CD14-positive monocyte (primary cell): ENCODE measurements at regions not wholly inside any gene's neighbourhood (a gene's known extent, or its start where the extent isn't known, plus 50 kb on each side); places are given as distances from the start of the nearest gene placed in this dataset.

Experiments used
- DNase-seq, 3 donors: peaks; one replicate each; pipeline ENCODE4 v3.0.0-alpha.2; 2011 to 2022
- H2AFZ ChIP-seq: 2 replicates; pipeline ENCODE4 v1.6.0; 2012; ENCODE audit warnings: mild to moderate bottlenecking, low read depth, low read length, inconsistent platforms; ENCODE audit not compliant: insufficient read depth, poor library complexity, severe bottlenecking
- H3K27ac ChIP-seq, 2 donors: 1 replicate in 1 of 2; 2 replicates in 1 of 2; pipeline ENCODE4 v1.5.1; 2012 to 2013; ENCODE audit warnings: low read length in 2 of 2, control low read depth in 1 of 2, inconsistent platforms in 1 of 2, low read depth in 1 of 2, mild to moderate bottlenecking in 1 of 2
- H3K27me3 ChIP-seq, 2 donors: one replicate each; pipeline versions ENCODE4 v1.6.0 to v1.6.1; 2011 to 2013; ENCODE audit warnings: low read length in 2 of 2; ENCODE audit not compliant: control insufficient read depth in 2 of 2, insufficient read depth in 2 of 2
- H3K36me3 ChIP-seq, 2 donors: replicated peaks in 1 of 2; 1 replicate in 1 of 2; 2 replicates in 1 of 2; pipeline versions ENCODE4 v1.5.1 to v1.6.1; 2012 to 2013; ENCODE audit warnings: low read length in 2 of 2, control low read depth in 1 of 2, inconsistent platforms in 1 of 2, mild to moderate bottlenecking in 1 of 2; ENCODE audit not compliant: insufficient read depth in 2 of 2, control insufficient read depth in 1 of 2
- H3K4me1 ChIP-seq, 2 donors: 1 replicate in 1 of 2; 2 replicates in 1 of 2; pipeline versions ENCODE4 v1.5.1 to v1.6.1; 2012 to 2013; ENCODE audit warnings: low read length in 2 of 2, control low read depth in 1 of 2, inconsistent platforms in 1 of 2, mild to moderate bottlenecking in 1 of 2, moderate library complexity in 1 of 2; ENCODE audit not compliant: insufficient read depth in 2 of 2, control insufficient read depth in 1 of 2
- H3K4me2 ChIP-seq: replicated peaks from 2 replicates; pipeline ENCODE3; 2012; ENCODE audit warnings: low read length, moderate library complexity, mild to moderate bottlenecking; ENCODE audit not compliant: poor library complexity, severe bottlenecking; ENCODE audit errors: extremely low read depth
- H3K4me3 ChIP-seq, 3 experiments: fragments of 200-600 bp in 1 of 3; sonication (generic) in 1 of 3; replicated peaks in 1 of 3; 1 replicate in 2 of 3; 2 replicates in 1 of 3; pipeline ENCODE4 v1.5.1; 2011 to 2013; ENCODE audit warnings: low read length in 3 of 3, mild to moderate bottlenecking in 3 of 3, control low read depth in 2 of 3, low read depth in 2 of 3, inconsistent platforms in 1 of 3, moderate library complexity in 1 of 3
- H3K79me2 ChIP-seq: 2 replicates; pipeline ENCODE4 v1.6.0; 2012; ENCODE audit warnings: mild to moderate bottlenecking, control low read depth, inconsistent platforms, low read length, moderate library complexity; ENCODE audit not compliant: insufficient read depth
- H3K9ac ChIP-seq: 2 replicates; pipeline ENCODE4 v1.6.0; 2017; ENCODE audit warnings: low read length, mild to moderate bottlenecking; ENCODE audit not compliant: insufficient read depth, poor library complexity, severe bottlenecking
- H3K9me3 ChIP-seq, 2 donors: replicated peaks in 1 of 2; 1 replicate in 1 of 2; 2 replicates in 1 of 2; pipeline versions ENCODE4 v1.5.1 to v1.6.1; 2012 to 2013; ENCODE audit warnings: low read length in 2 of 2, control low read depth in 1 of 2; ENCODE audit not compliant: control insufficient read depth in 1 of 2, insufficient read depth in 1 of 2
- H4K20me1 ChIP-seq: 2 replicates; pipeline ENCODE4 v1.6.0; 2012; ENCODE audit warnings: mild to moderate bottlenecking, low read length, control low read depth, moderate library complexity; ENCODE audit not compliant: insufficient read depth
- H3K27ac Mint-ChIP-seq, 7 donors: one replicate each; pipeline ENCODE4 v1.8.0; 2020; ENCODE audit warnings: mild to moderate bottlenecking in 7 of 7, mixed read lengths in 7 of 7, moderate library complexity in 6 of 7, inconsistent platforms in 2 of 7
- H3K27me3 Mint-ChIP-seq, 3 donors: one replicate each; pipeline ENCODE4 v1.8.0; 2021 to 2022; ENCODE audit warnings: low read depth in 3 of 3, mild to moderate bottlenecking in 3 of 3, mixed read lengths in 3 of 3, moderate library complexity in 3 of 3, inconsistent platforms in 1 of 3
- H3K36me3 Mint-ChIP-seq, 2 donors: one replicate each; pipeline ENCODE4 v1.8.0; 2020; ENCODE audit warnings: mixed read lengths in 2 of 2, inconsistent platforms in 1 of 2, mild to moderate bottlenecking in 1 of 2
- H3K4me1 Mint-ChIP-seq: one replicate; pipeline ENCODE4 v1.8.0; 2020; ENCODE audit warnings: mild to moderate bottlenecking, mixed read lengths
- H3K4me3 Mint-ChIP-seq, 2 donors: one replicate each; pipeline ENCODE4 v1.8.0; 2020; ENCODE audit warnings: mild to moderate bottlenecking in 2 of 2, mixed read lengths in 2 of 2, moderate library complexity in 1 of 2
- H3K9me3 Mint-ChIP-seq, 7 donors: one replicate each; pipeline ENCODE4 v1.8.0; 2020 to 2022; ENCODE audit warnings: mixed read lengths in 7 of 7, mild to moderate bottlenecking in 6 of 7, moderate library complexity in 6 of 7, inconsistent platforms in 2 of 7
- WGBS: methylation state at CpG from one replicate; pipeline ENCODE4 v1.1.5; 2013; ENCODE audit warnings: missing lambda C conversion rate; ENCODE audit not compliant: insufficient coverage; 5-methylcytosine and 5-hydroxymethylcytosine counted together
- intact Hi-C, 2 donors: fragments of 100-400 bp; cut with micrococcal nuclease; formaldehyde crosslinking; loops; one replicate each; pipeline versions ENCODE4 v1.15.0 to v1.15.1; 2023
- TF ChIP-seq, protein P1 (sequence below): fragments of 200-600 bp; IDR thresholded peaks from one replicate; pipeline ENCODE4 v1.8.0; 2022; ENCODE audit warnings: antibody characterized with exemption, mild to moderate bottlenecking

DNA sequence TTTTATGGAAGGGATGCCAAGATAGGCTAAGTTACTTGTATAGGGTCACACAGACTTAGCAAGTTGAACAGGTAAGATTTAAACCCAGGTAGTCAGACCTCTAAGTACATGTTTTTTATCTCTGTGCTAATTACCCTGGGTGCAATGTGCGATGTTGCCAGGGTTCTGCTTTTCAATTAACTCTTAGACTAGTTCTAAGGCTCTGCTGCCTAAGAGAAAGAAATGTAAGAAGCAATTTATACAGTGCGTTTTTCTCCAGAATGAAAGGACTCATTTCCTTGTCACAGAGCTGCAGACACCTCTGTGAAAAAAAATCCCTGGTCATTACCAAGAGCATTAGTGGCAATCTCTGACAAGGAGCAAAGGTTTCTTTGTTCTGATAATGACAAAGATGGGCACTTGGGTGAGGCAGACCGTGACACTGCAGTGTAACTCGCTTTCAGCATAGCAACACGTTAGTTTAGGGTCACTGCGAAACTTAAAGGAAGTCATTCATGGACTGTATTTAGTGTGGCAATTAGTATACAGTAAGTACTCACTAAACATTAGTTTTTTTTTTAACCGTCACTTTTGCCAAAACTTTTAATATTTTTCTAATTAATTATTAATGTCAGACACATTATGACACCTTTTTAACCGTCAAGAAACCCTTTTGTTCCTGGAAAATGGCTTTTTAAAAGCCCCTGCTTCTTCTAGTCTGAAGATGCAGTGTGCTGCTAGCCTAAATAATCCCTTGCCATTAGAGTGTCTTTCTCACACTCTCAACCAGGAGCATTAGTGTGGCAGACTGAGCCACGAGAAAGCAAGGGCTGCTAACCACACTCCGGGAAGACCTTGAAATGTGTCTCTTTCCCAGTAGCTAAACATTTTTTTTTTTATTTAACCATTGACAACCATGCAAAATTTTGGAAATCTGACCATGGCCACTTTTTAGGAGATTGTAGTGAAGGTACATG is 520.0 kb upstream of the C9orf72 start:
- TF ChIP-seq, protein P1, sequence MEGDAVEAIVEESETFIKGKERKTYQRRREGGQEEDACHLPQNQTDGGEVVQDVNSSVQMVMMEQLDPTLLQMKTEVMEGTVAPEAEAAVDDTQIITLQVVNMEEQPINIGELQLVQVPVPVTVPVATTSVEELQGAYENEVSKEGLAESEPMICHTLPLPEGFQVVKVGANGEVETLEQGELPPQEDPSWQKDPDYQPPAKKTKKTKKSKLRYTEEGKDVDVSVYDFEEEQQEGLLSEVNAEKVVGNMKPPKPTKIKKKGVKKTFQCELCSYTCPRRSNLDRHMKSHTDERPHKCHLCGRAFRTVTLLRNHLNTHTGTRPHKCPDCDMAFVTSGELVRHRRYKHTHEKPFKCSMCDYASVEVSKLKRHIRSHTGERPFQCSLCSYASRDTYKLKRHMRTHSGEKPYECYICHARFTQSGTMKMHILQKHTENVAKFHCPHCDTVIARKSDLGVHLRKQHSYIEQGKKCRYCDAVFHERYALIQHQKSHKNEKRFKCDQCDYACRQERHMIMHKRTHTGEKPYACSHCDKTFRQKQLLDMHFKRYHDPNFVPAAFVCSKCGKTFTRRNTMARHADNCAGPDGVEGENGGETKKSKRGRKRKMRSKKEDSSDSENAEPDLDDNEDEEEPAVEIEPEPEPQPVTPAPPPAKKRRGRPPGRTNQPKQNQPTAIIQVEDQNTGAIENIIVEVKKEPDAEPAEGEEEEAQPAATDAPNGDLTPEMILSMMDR, result no peak
- H3K27me3 ChIP-seq, result no peaks in the 10 kb centered on the region
- H3K4me1 ChIP-seq, result no peaks in the 10 kb centered on the region
- H3K36me3 Mint-ChIP-seq, result no peaks in the 10 kb centered on the region
- peaks cover 0 to 8% (median 1%) of the 10 kb centered on the region in 7 donors for H3K9me3 Mint-ChIP-seq
- no peak overlapping the region for H3K9ac ChIP-seq
- 63% methylated on average over 2 of the region's 10 CpGs for WGBS
- H3K27ac Mint-ChIP-seq, result no peak overlapping the region
- no peaks in the 10 kb centered on the region for H3K9me3 ChIP-seq
- H4K20me1 ChIP-seq, result no peaks in the 10 kb centered on the region
- H3K4me3 ChIP-seq, result no peak overlapping the region
- no peaks in the 10 kb centered on the region for H3K36me3 ChIP-seq
- intact Hi-C loops, result no loop called here
- no peak overlapping the region for H2AFZ ChIP-seq
- no peak overlapping the region for H3K4me3 Mint-ChIP-seq
- H3K27ac ChIP-seq, result no peak overlapping the region
- H3K4me1 Mint-ChIP-seq, result no peaks in the 10 kb centered on the region
- no peaks in the 10 kb centered on the region for H3K27me3 Mint-ChIP-seq
- DNase-seq, result no peak
- H3K4me2 ChIP-seq, result no peak overlapping the region
- no peaks in the 10 kb centered on the region for H3K79me2 ChIP-seq

GRCh38 chr9:28101509-28101908 is 528.2 kb upstream of the C9orf72 start:
- H3K36me3 ChIP-seq, result no peaks in the 10 kb centered on the region
- no peaks in the 10 kb centered on the region for H3K27me3 ChIP-seq
- peaks cover 0 to 2% (median 0%) of the 10 kb centered on the region in 3 donors for H3K27me3 Mint-ChIP-seq
- TF ChIP-seq, protein P1, result no peak
- WGBS, result 86% methylated on average over 1 of the region's 3 CpGs
- H2AFZ ChIP-seq, result no peak overlapping the region
- H3K4me2 ChIP-seq, result no peak overlapping the region
- H3K27ac Mint-ChIP-seq, result no peak overlapping the region
- no peak overlapping the region for H3K9ac ChIP-seq
- H3K9me3 ChIP-seq, result no peaks in the 10 kb centered on the region
- peaks cover 0 to 6% (median 3%) of the 10 kb centered on the region in 7 donors for H3K9me3 Mint-ChIP-seq
- H3K4me3 Mint-ChIP-seq, result no peak overlapping the region
- no peak for DNase-seq
- no peak overlapping the region for H3K27ac ChIP-seq
- intact Hi-C loops, result no loop called here
- no peaks in the 10 kb centered on the region for H3K79me2 ChIP-seq
- no peaks in the 10 kb centered on the region for H3K4me1 ChIP-seq
- no peaks in the 10 kb centered on the region for H4K20me1 ChIP-seq
- no peaks in the 10 kb centered on the region for H3K4me1 Mint-ChIP-seq
- no peak overlapping the region for H3K4me3 ChIP-seq
- no peaks in the 10 kb centered on the region for H3K36me3 Mint-ChIP-seq
